NCI-H187 treated with DMSO at 0.1 percent for 48 hours (cell line): ENCODE measurements at regions not wholly inside any gene's neighbourhood (a gene's known extent, or its start where the extent isn't known, plus 50 kb on each side); places are given as distances from the start of the nearest gene placed in this dataset.
"Not testable (repeated sequence)": the region's sequence is repeated elsewhere in the genome, so short reads cannot be mapped to it uniquely, and the experiment has no call there.

ENCODE experiments used
- DNase-seq: peaks from one replicate; lab custom pipeline; 2025; lab: John Stamatoyannopoulos, UW

DNA sequence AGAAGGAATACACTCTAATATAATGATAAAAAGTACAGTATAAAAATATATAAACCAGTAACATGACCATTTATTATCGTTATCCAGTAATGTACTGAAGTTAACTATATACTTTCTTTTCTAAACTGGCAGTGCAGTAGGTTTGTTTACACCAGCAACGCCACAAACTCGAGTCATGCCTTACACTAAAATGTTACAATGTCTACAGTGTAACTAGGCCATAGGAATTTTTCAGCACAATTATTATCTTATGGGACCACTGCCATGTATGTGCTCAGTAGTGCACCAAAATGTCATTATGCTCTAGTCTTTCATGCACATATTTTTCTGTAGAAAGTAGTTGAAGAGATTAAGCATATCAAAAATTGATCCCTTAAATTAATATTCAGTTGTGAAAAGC, 609.8 kb upstream of the BCHE start:
- DNase-seq = no peak

DNA sequence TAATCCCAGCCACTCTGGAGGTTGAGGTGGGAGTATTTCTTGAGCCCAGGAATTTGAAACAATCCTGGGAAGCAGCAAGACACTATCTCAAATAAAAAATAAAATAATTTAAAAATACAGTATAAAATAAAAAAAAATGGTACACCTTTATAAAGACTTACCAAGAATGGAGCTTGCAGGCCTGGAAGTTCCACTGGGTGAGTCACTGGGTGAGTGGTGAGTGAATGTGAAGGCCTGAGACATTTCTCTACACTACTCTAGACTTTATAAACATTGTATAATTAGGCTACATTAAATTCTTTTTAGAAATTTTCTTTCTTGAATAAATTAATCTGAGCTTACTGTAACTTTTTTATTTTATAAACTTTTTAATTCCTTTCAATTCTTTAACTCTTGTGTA, 609.1 kb upstream of the BCHE start:
- no peak for DNase-seq

DNA sequence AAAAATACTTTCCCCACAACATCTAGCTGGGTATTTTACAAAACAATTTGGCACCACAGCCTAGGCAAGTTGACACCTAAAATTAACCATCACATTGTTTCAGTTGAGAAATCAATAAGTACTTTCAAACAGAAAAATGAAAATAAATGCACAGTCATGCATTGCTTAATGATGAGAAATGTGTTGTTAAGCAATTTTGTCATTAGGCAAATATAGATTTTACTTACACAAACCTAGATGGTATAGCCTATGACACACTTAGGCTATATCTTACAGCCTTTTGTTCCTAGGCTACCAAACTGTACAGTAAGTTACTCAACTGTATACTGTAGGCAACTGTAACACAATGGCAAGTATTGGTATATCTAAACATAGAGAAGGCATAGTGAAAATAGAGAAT, 608.6 kb upstream of the BCHE start:
- no peak for DNase-seq

DNA sequence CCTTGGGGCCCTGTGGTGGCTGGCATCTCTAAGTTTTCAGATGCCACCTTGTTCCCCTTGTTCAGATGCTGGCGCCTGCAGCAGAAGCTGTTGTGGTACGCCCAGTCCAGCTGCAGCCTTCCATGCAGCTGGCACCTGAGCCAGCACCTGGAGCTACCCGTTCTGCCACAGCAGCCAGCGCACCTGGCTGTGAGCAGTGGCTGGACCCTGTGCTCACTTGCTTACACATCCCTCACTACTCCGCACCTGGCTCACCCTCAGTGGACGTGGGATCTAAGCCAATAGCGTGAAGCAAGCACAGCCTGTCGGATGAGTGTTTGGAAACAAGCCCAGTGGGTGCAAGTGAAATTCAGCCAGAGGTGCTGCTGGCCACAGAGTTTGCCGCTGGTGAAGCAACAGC, 607.5 kb upstream of the BCHE start:
- no peak for DNase-seq

DNA sequence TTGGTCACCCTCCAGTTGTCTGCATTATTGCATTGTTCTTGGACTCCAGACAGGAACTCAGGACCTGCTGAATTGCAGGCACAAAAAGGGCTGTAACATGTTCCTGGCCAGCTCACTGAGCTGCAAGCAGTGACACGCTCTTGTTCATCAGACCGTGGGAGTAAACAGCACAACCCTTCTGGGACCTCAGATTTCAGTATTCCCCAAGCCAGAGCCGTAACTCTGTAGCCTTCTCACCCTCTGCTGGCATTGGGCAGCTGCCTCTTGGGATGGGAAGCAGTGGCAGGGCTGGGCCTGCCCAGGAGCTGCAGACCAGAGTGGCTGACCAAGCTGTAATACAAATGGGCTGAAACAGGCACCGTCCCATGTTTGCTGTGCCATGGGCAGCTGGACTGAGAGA, 607.1 kb upstream of the BCHE start:
- no peak for DNase-seq

DNA sequence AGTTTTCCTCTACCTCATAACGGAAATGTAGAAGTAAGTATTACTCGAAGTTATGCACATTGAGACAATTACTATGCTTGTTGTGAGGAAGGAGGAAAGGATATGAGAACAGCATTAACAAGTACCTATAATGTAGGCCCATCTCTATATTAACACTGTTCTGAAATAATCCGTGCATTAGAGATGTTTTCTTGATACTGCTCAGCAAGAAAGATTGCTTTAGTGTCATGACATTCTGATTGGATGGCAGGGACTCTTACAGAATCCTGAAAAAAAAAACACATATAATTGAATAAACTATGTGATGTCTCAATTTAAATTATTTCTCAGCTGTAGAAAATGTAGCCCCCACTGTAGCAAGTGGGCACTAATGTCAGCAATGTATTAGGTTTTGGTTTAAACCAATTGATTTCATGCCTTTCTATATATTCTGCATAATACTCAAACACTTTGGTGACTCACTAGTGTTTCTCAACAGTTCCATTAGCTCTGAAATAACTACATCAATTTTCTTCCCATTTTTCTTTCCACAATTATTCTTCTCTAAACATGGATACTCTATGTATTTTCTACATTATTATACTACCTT, 598.3 kb upstream of the BCHE start:
- no peak for DNase-seq

DNA sequence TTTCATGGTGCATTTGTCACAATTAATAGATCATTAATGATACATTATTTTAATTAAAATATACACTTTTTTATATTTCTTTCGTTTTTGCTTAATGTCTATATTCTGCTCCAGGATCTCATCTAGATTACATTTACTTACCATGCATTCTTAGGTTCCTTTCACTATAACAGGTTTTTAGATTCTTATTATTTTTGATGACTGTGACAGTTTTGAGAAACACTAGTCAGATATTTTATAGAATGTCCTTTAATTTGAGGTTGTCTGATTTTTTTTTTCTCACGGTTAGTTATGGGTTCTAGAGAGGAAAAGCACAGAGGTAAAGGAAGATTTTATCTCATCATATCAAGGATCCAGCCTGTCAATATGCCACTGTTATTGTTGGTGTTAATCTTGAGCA, 595.8 kb upstream of the BCHE start:
- no peak for DNase-seq

DNA sequence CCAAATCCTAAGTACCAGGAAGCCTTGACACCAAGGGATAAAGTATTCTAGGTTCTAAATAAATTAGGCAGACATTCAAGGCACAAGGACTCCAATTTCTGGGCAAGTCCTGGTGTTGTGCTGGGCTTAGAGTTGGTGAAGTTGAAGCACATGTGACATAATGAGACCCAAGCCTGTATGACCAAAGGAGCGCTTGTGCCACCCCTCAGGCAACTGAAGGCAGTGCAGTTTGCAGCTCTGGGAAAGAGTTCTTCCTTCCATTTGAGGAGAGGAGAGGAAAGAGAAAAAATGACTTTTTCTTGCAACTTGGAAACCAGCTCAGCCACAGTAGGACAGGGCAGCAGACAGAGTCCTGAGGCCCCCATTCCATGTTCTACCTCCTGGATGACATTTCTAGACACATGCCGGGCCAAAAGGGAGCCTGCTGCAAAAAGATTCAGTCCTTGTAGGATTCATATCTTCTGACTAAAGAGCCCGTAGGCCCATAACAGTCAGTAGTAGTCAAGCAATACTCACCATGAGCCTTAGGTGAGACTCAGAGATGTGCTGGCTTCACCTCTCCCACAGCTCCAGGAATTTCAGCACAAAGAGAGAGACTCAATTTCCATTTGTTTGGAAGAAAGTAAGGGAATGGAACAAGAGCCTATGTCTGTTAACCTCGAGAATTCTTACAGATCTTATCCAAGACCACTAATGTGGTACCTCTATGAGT, 588.8 kb upstream of the BCHE start:
- DNase-seq = no peak

DNA sequence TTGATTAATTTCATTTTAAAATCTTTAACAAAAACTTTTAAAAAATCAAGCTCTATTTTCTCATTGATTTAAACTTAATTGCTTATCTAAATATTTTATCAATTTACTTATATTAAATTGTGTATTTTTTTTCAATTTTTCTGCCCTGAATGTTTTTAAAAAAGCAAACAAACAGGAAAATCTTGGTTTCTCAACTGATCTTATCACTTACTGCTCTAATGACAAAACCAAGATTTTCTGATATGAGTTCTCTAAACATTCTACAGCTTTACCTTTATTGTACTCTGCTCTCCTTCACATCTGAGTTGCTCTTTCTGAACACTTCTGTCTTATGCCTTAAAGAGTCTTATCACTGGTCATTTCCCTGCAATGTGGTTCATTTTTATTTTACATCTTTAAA, 587.8 kb upstream of the BCHE start:
- DNase-seq = no peak

DNA sequence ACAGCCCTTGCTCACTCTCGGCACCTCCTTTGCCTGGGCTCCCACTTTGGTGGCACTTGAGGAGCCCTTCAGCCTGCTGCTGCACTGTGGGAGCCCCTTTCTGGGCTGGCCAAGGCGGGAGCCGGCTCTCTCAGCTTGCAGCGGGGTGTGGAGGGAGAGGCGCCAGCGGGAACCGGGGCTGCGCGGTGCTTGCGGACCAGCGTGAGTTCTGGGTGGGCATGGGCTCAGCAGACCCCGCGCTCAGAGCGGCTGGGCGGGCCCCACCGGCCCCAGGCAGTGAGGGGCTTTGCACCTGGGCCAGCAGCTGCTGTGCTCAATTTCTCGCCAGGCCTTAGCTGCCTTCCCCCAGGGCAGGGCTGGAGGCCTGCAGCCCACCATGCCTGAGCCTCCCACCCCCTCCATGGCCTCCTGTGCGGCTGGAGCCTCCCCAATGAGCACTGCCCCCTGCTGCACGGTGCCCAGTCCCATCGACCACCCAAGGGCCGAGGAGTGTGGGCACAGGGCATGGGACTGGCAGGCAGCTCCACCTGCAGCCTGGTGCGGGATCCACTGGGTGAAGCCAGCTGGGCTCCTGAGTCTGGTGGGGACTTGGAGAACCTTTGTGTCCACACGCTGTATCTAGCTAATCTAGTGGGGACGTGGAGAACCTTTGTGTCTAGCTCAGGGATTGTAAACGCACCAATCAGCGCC, 586.7 kb upstream of the BCHE start:
- DNase-seq = not testable (repeated sequence)

DNA sequence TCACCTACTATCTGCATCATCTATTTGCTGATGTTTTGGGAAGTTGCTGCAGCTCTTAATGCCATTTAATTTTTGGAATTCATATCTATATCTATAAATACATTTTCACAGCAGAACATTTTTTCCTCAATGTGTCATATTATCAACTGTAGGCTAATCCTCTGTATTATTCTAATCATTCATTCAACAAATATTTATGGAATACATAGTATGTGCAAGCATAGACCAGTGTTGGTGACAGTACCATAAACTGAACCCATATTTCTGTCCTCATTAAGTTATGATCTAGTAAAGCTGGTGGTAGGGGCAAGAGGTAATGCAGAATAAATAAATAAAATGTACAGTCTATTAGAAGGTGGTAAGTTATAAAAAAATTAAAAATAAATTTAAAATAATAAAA, 585.3 kb upstream of the BCHE start:
- no peak for DNase-seq

DNA sequence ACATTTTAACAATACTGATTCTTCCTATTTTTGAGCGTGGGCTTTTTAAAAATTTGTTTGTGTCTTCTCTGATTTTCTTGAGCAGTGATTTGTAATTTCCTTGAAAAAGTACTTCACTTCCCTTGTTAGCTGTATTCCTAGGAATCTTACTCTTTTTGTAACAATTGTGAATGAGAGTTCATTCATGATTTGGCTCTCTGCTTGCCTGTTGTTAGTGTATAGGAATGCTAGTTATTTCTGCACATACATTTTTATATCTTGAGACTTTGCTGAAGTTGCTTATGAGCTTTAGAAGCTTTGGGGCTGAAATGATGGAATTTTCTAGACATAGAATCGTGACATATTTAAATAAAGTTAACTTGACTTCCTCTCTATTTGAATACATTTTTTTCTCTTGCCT, 582.8 kb upstream of the BCHE start:
- DNase-seq = no peak

DNA sequence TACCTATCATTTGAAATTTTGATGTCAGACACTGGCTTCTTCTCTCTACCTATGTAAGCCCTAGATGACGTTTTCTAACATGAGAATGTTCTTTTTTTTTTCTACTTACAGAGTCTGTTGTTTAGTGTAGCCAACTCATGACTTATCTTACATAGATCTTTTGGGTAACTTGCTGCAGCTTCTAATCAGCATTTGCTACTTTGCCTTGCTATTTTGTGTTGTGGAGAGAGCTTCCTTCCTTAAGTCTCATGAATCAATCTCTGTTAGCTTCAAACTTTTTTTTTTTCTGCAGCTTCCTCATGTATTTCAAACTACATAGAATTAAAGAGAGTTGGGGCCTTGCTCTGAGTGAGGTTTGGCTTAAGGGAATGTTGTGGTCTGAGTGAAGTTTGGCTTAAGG, 568.7 kb upstream of the BCHE start:
- DNase-seq = no peak

DNA sequence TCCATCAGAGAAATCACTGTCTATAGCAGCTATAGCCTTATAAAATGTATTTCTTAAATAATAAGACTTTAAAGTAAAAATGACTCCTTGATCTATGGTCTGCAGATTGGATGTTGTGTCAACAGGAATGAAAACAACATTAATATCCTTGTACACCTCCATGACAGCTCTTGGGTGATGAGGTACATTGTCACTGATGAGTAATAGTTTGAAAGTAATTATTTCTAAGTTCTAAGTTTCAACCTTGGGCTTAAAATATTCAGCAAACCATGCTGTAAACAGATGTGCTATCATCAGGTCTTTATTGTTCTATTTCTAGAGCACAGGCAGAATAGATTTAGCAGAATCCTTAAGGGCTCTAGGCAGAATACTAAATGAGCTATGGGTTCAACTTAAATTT, 568.2 kb upstream of the BCHE start:
- no peak for DNase-seq

DNA sequence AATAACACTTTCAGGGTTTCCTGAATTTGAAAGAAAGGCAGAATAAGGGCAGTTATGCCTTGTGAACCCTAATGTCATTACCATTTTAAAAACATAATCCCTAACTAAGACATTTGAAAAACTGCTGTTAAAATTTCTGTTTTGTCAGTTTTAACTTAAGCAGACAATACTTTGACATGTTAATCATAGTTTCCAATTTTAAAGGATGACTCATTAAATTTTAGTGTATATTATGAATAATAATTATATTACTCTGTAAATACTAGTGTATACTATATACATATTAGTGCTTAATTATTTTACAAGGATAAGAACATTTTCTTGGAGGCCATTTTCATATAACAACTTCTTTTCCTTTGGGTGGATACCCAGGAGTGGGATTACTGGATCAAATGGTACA, 553.1 kb upstream of the BCHE start:
- DNase-seq = no peak

DNA sequence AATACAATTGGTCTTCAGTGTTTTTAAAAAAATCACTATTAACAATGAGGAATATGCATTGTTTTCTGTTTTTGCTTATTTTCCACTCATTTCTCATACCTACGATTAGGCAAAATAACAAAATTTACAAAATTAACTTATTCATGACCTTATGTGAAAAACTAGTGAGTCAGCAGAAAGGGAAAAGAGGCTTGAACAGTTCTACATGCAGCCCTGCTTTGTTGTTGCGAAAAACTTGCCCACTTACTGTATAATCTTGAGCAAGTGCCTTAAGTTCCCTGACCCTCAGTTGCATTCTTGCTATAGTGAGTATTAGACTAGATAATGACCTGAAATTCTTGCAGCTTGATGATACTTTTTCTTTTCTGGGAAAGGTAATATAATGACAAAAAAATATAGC, 551.1 kb upstream of the BCHE start:
- no peak for DNase-seq

DNA sequence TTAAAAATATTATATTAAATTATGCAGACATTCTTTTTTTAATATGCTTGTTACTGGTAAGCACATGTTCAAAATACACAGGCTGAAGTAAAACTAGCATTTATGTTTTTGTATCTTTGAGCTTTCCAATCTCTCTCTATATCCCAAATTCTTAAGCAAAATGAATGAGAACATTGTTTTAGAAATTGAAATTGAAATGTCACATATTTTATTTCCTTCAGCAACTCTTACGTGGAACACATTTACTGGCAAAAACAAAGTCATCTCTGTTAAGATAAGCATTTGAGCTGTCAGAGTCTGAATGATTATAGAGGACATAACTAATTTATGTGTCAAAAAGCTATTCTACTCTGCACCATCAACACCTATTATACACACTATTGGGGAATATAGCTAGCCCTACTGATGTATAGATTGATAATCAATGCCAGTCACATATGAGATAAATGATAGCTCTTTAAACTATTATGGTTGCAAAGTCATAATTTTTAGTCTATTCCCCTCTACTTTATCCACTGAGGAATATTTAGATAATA, 535.4 kb upstream of the BCHE start:
- DNase-seq = no peak

DNA sequence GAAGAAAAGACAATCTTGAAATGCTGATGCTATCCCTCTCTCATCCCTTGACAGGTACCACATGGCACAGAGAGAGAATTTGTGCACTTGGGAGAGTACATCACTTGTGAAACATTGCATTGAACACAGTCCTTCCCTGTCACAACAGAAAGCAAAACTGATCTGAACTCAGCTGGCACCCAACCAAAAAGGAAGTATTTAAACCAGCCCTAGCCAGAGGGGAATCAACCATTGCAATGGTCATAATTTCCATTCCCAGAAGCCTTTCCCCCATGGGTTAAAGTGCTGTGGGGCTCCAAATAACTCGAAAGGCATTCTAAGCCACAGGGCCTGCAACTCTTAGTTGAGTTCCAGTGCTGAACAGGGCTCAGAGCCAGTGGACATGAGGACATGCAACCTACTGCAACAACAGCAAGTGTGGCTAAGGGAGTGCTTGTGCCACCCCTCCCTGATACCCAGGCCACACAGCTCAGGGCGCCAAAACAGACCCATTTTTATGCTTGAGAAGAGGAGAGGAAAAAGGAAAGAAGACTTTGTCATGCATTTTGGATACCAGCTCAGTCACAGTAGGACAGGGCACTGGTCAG, 530.8 kb upstream of the BCHE start:
- no peak for DNase-seq

DNA sequence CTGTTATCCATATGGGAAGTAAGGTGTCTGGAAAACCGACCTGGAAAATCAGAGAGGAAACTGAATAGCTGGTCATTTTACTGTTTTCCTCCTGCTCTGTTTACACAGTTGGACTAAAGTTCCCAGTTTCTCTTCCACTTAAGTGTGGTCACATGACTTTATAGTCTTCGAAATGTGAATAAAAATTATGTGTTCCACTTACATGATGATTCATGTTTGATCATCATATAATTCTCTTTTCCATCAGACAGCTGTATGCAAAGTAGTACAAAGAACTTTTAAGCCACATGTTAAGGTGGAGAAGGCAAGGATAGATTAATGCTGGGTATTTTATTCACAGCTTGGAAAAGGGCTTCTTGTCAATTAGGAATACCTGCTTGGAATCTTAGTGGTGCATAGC, 525.5 kb upstream of the BCHE start:
- DNase-seq = no peak

DNA sequence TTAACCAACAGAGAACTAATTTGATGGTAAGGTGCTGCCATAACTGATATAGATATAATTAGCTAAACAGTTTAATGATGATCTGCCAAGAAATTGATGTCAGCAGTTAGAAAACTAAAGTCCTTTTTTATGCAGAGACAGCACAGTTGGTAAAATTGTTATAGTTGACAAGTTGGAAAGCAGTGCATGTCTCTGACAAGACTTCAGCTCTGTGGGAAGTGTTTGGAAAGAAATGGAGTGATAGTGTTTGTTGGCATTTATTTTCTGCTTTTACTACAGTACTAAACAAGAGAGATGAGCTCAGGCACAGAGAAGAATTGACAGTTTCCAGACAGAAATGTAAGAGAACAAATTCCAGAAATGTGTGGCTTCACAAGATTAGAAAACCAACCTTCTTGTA, 523.5 kb upstream of the BCHE start:
- no peak for DNase-seq

DNA sequence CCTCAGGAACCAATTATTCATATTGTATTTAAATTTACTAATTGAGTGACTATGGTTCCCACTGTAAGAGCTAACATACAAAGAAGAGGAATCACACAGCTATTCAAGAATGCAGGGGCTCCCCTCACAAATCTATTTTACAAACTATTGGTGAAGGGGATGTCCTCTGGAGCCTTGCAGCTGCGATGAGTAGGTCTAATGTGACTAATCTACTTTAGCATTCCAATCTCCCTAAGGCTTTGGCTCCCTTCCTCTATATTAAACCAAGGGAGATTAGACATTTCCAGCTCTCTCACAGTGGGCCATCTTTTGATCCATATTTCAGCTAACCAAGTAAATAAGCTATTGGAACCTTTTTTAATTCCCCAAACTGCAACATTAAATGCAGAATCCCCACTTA, 514.2 kb upstream of the BCHE start:
- no peak for DNase-seq

DNA sequence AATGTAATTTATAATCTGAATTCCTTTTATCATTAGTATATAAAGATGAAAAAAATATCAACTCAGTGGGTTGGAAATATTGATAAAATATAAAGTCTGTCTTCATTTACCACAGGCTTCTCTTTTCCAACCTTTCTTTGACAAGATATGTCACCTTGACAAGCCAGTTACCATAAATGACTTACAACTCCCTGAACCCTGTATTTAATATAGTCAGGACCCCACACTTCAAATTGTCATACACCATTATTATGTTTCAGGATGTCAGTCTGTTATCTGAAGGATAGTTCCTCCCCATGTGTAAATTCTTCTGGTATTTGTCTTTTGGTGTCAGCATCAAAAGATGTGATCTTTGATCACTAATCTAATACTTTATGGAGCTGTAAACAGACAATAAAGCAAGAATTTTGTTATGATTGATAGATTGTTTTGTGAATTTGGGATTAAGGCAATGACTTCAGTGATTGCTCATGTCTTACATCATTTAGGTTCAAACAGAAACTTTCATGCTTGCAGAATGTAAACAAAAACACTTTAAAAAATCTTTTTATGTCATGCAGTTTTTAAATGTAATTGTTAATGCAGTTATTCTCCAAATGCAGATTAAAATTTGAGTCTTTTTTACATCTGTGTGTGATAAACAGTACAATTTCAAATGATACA, 503.5 kb upstream of the BCHE start:
- DNase-seq = no peak

DNA sequence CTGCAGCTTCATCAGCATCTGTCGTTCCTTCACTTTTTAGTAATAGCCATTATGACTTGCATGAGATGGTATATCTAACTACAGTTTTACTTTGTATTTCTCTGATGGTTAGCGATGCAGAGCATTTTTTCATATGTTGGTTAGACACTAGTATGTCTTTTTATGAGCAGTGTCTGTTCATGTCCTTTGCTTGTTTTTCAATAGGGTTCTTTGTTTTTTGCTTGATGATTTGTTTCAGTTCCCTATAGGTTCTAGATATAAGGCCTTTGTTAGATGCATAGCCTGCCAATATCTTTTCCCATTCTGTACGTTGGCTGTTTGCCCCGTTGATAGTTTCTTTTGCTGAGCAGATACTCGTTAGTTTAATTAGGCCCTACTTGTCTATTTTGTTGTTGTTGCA, 487.2 kb upstream of the BCHE start:
- DNase-seq = no peak
